Ovary (tissue), 7 donors: ENCODE measurements at regions not wholly inside any gene's neighbourhood (a gene's known extent, or its start where the extent isn't known, plus 50 kb on each side); places are given as distances from the start of the nearest gene placed in this dataset.

Experiments used
- DNase-seq, 5 donors: peaks; one replicate each; pipeline ENCODE4 v3.0.0-alpha.2; 2019 to 2020
- H3K27ac ChIP-seq, 2 donors: fragments of 200-600 bp; one replicate each; pipeline versions ENCODE4 v1.5.1 to v1.8.0; 2019 to 2022
- H3K27me3 ChIP-seq: fragments of 200-600 bp; one replicate; pipeline ENCODE4 v1.8.0; 2022
- H3K36me3 ChIP-seq: fragments of 200-600 bp; sonication (generic); one replicate; pipeline ENCODE4 v1.5.1; 2019
- H3K4me1 ChIP-seq: one replicate; pipeline ENCODE4 v1.8.1; 2013; ENCODE audit warnings: mild to moderate bottlenecking, moderate library complexity; ENCODE audit not compliant: insufficient read depth
- H3K4me3 ChIP-seq: fragments of 200-600 bp; sonication (generic); one replicate; pipeline ENCODE4 v1.5.1; 2017
- H3K9me3 ChIP-seq, 2 donors: fragments of 200-600 bp in 1 of 2; sonication (generic) in 1 of 2; one replicate each; pipeline versions ENCODE4 v1.5.1 to v1.8.1; 2013 to 2019; ENCODE audit warnings: mild to moderate bottlenecking in 1 of 2, moderate library complexity in 1 of 2
- EP300 ChIP-seq: sonication (generic); formaldehyde crosslinking; IDR thresholded peaks from one replicate; pipeline ENCODE4 v1.6.1; 2017; ENCODE audit warnings: antibody characterized with exemption
- POLR2A ChIP-seq: fragments of 450-650 bp; IDR thresholded peaks from one replicate; pipeline ENCODE4 v1.6.1; 2017; ENCODE audit warnings: antibody characterized with exemption, mild to moderate bottlenecking, moderate library complexity
- WGBS, 3 donors: extraction: QIAGEN DNeasy Blood & Tissue Kit in 1 of 3; methylation state at CpG; one replicate each; pipeline versions ENCODE4 v1.1.5 to v1.1.7; 2013 to 2017; 5-methylcytosine and 5-hydroxymethylcytosine counted together
- intact Hi-C, 4 donors: fragments of 100-400 bp; cut with DNase I; formaldehyde crosslinking; loops; one replicate each; pipeline versions ENCODE4 v1.11.0 to v1.15.1; 2022 to 2023
- TF ChIP-seq, protein P1 (sequence below), 3 donors: fragments of 450-650 bp in 2 of 3; fragments of 200-600 bp in 1 of 3; IDR thresholded peaks; one replicate each; pipeline versions ENCODE4 v1.5.1 to v1.8.0; 2016 to 2022; ENCODE audit warnings: antibody characterized with exemption in 3 of 3, mild to moderate bottlenecking in 1 of 3
- donor health status: DM: no; HTN: no; CAD: no; lungs with moderate emphysema.
- donor health status: DM: no; HTN: no; CAD: no.
- donor health status: Bipolar disorder and iron deficiency.
- donor health status: DM: no; HTN: no; CAD: no.
- donor health status: DM: yes; HTN: yes; CAD: no.

- Histone ChIP-seq H3K36me3 (no peaks in the 10 kb centered on the region), H3K27ac (no peak overlapping the region), H3K4me1 (no peaks in the 10 kb centered on the region), H3K9me3 (no peaks in the 10 kb centered on the region), H3K27me3 (no peaks in the 10 kb centered on the region), H3K4me3 (no peak overlapping the region)
- TF ChIP-seq POLR2A (no peak), EP300 (no peak)
- TF ChIP-seq, protein P1, sequence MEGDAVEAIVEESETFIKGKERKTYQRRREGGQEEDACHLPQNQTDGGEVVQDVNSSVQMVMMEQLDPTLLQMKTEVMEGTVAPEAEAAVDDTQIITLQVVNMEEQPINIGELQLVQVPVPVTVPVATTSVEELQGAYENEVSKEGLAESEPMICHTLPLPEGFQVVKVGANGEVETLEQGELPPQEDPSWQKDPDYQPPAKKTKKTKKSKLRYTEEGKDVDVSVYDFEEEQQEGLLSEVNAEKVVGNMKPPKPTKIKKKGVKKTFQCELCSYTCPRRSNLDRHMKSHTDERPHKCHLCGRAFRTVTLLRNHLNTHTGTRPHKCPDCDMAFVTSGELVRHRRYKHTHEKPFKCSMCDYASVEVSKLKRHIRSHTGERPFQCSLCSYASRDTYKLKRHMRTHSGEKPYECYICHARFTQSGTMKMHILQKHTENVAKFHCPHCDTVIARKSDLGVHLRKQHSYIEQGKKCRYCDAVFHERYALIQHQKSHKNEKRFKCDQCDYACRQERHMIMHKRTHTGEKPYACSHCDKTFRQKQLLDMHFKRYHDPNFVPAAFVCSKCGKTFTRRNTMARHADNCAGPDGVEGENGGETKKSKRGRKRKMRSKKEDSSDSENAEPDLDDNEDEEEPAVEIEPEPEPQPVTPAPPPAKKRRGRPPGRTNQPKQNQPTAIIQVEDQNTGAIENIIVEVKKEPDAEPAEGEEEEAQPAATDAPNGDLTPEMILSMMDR (IDR thresholded peaks at IDR 0.05): no peak
- WGBS, 3 donors: 21 to 31% (median 26%) methylated on average over 4 of the region's 4 CpGs
- no peak for DNase-seq
- intact Hi-C loops: no loop called here
Measured at GRCh38 chr2:100765481-100765880, 54.5 kb upstream of the NPAS2 start.

DNA sequence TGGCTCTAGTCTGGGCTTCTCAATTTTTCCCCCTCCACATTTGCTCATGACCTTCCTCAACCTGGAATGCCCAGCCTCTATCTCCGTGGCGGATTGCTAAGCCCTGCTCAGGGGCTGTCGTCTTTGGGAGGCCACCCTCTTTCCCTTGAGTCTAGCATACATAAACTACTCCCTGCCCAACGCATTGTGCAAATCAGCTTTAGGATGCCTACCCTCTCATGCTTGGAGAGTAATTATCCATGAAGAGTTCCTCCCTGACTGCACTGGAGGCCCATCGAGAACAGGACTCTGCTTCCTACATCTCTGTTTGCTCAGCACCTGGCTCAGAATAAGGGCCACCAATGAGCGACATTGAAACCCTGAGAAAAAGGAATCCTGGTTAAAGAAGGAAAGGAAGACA lies 53.7 kb upstream of the NPAS2 start:
- Histone ChIP-seq H3K4me1 (no peaks in the 10 kb centered on the region), H3K27ac (no peak overlapping the region), H3K36me3 (no peaks in the 10 kb centered on the region), H3K27me3 (no peaks in the 10 kb centered on the region), H3K9me3 (no peaks in the 10 kb centered on the region), H3K4me3 (no peak overlapping the region)
- 82 to 89% (median 83%) methylated on average over 6 of the region's 6 CpGs for WGBS, 3 donors
- intact Hi-C loops: no loop called here
- no peak for DNase-seq
- TF ChIP-seq EP300: no peak

DNA sequence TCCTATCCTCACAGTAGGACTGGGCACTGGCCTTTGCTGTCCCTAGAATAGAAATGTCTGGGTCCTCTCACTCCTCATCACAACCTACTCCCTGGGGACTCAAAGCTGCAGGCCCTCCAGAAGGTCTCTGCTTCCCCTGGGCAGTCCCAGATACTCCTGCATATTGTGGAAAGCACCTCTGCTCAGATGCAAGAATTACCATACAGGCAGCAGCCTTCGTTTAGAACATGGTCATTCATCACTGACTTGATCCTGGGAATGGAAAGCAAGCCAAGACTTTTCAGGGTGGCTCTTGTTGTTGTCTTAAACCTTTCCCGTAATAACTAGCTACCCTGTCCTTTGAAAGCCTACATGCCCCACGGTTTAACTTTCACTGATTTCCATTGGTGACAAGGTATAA lies 53.1 kb upstream of the NPAS2 start:
- H3K36me3 ChIP-seq: no peaks in the 10 kb centered on the region
- no peaks in the 10 kb centered on the region for H3K27me3 ChIP-seq
- DNase-seq: no peak
- H3K27ac ChIP-seq: no peak overlapping the region
- no peak overlapping the region for H3K4me3 ChIP-seq
- TF ChIP-seq, protein P1 (IDR thresholded peaks at IDR 0.05): no peak
- no peak for TF ChIP-seq POLR2A
- no peak for TF ChIP-seq EP300
- no peaks in the 10 kb centered on the region for H3K9me3 ChIP-seq
- intact Hi-C loops: no loop called here
- 48 to 63% (median 49%) methylated on average over 3 of the region's 3 CpGs for WGBS, 3 donors
- no peaks in the 10 kb centered on the region for H3K4me1 ChIP-seq

DNA sequence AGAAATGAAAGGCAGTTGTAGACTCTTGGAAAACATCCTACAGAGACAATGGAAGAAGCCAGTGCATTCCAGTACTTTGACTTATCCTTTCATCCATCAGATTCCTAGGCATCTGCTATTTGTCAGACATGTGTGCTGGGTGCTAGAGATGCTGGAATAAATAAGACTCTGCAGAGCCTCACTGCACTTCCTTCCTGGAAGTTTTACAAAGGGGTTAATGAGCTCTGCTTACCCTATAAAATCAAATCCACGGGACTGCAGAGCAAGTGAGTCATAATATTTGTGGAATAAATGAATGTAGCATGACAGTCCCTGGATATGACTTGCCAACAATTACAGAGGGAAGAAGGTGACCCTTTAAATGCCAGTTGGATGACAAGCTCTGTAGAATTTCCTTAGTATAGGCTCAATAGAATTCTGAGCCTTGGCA lies 52.7 kb upstream of the NPAS2 start:
- no peak for DNase-seq
- Histone ChIP-seq H3K9me3 (no peaks in the 10 kb centered on the region), H3K36me3 (no peaks in the 10 kb centered on the region), H3K4me1 (no peaks in the 10 kb centered on the region), H3K27me3 (no peaks in the 10 kb centered on the region), H3K27ac (no peak overlapping the region), H3K4me3 (no peak overlapping the region)
- 2 to 17% (median 13%) methylated on average over 1 of the region's 1 CpG for WGBS, 3 donors
- intact Hi-C loops: no loop called here
- TF ChIP-seq, protein P1 (IDR thresholded peaks at IDR 0.05): no peak
- TF ChIP-seq EP300 (no peak), POLR2A (no peak)

DNA sequence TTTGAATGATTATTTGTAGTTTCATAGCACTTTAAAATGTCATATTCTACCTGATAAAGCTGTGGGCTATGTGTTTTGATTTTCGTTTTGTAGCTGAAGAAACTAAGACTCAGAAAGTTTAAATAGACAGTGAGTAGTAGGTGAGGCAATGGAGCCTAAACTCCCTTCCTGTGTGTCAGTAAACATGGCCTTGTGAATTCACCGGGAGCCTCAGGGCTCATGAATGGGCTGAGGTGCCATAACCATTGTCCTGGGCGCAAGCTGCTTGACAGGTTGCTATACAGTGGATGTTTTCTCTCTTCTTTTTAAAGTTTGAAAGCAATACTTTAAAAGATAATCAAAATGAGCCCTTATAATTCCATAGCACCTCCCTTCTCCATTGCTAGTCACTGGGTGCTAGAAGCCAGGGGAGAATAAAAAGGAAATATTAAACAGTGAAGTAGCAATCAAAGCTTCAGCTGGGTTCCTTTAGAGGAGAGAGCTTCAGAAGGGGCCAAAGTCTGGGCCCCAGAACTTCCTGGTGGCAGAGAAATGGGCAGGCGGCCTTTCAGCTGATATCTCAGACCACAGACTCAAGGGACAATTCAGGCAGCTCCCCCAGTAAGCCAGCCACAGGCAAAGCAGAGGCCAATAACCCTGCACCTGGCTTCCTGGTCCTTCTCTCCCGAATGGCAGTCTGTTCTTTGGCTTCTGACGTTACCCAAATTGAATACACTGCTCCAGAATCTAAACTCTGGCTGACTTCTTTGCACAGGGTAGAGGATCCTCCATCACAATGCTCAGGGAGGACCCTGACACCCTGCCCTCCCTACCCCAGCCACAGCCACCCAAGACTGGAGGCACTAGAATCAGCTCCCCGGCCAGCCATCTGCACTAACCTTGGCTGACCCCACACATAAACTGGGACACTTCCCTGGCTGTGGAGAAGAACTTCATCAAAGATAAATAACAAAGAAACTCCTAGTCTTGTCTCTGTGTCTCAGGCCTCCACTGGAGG lies 51.8 kb upstream of the NPAS2 start:
- intact Hi-C loops: loop anchor here in 1 of 4 donors (2.0 kb wide), 1 partner anchor 41 kb away; no protein-coding TSS in a partner anchor
- Histone ChIP-seq H3K27ac (no peak overlapping the region), H3K36me3 (no peaks in the 10 kb centered on the region), H3K9me3 (no peaks in the 10 kb centered on the region), H3K4me3 (no peak overlapping the region), H3K27me3 (no peaks in the 10 kb centered on the region), H3K4me1 (no peaks in the 10 kb centered on the region)
- TF ChIP-seq EP300 (no peak), POLR2A (no peak)
- TF ChIP-seq, protein P1 (IDR thresholded peaks at IDR 0.05): no peak
- WGBS, 3 donors: 64 to 72% (median 67%) methylated on average over 7 of the region's 7 CpGs
- no peak for DNase-seq
